ENCODE measurements at regions not wholly inside any gene's neighbourhood (a gene's known extent, or its start where the extent isn't known, plus 50 kb on each side); places are given as distances from the start of the nearest gene placed in this dataset.

GRCh38 chr4:8765631-8766590 is 105.7 kb downstream of the HMX1 start:
- Mint-ChIP-seq H3K27me3 (peaks cover 18% of the 10 kb centered on the region), H3K4me3 (no peak overlapping the region), H3K4me1 (ENCODE audit: unreplicated experiment) (no peaks in the 10 kb centered on the region), H3K36me3 (no peaks in the 10 kb centered on the region), H3K9me3 (no peaks in the 10 kb centered on the region), H3K27ac (no peak overlapping the region)
- TF ChIP-seq CTCF (conservative IDR thresholded peaks at IDR 0.05) = no peak
- DNase-seq (ENCODE audit: extremely low spot score, unreplicated experiment) = no peak

GRCh38 chr4:8765084-8765483 is 106.6 kb downstream of the HMX1 start:
- no peak for DNase-seq (ENCODE audit: extremely low spot score, unreplicated experiment)
- no peak overlapping the region for H3K27ac Mint-ChIP-seq

GRCh38 chr4:8763966-8764901 is 107.4 kb downstream of the HMX1 start:
- no peak for TF ChIP-seq CTCF (conservative IDR thresholded peaks at IDR 0.05)
- no peak for DNase-seq (ENCODE audit: extremely low spot score, unreplicated experiment)

More at GRCh38 chr4:8765084-8765483, 106.6 kb downstream of the HMX1 start:
- Mint-ChIP-seq H3K4me1 (ENCODE audit: unreplicated experiment) (no peaks in the 10 kb centered on the region), H3K4me3 (no peak overlapping the region), H3K36me3 (no peaks in the 10 kb centered on the region), H3K27me3 (peaks cover 17% of the 10 kb centered on the region), H3K9me3 (no peaks in the 10 kb centered on the region)
- TF ChIP-seq CTCF (conservative IDR thresholded peaks at IDR 0.05) = no peak

GRCh38 chr4:8762951-8763735 is 108.5 kb downstream of the HMX1 start:
- H3K4me1 Mint-ChIP-seq (ENCODE audit: unreplicated experiment) = no peaks in the 10 kb centered on the region
- no peak overlapping the region for H3K4me3 Mint-ChIP-seq
- TF ChIP-seq CTCF (conservative IDR thresholded peaks at IDR 0.05) = no peak
- H3K27me3 Mint-ChIP-seq = peaks cover 15% of the 10 kb centered on the region
- H3K27ac Mint-ChIP-seq = no peak overlapping the region
- no peak for DNase-seq (ENCODE audit: extremely low spot score, unreplicated experiment)
- H3K9me3 Mint-ChIP-seq = no peaks in the 10 kb centered on the region
- H3K36me3 Mint-ChIP-seq = no peaks in the 10 kb centered on the region

More at GRCh38 chr4:8763966-8764901, 107.4 kb downstream of the HMX1 start:
- Mint-ChIP-seq H3K36me3 (no peaks in the 10 kb centered on the region), H3K27me3 (peaks cover 19% of the 10 kb centered on the region), H3K9me3 (no peaks in the 10 kb centered on the region), H3K4me3 (no peak overlapping the region), H3K4me1 (ENCODE audit: unreplicated experiment) (no peaks in the 10 kb centered on the region), H3K27ac (no peak overlapping the region)

- H3K4me3 Mint-ChIP-seq = no peak overlapping the region
- no peak for TF ChIP-seq CTCF (conservative IDR thresholded peaks at IDR 0.05)
- no peaks in the 10 kb centered on the region for H3K9me3 Mint-ChIP-seq
- no peaks in the 10 kb centered on the region for H3K4me1 Mint-ChIP-seq (ENCODE audit: unreplicated experiment)
- DNase-seq (ENCODE audit: extremely low spot score, unreplicated experiment) = no peak
- H3K27me3 Mint-ChIP-seq = peaks cover 15% of the 10 kb centered on the region
- no peak overlapping the region for H3K27ac Mint-ChIP-seq
- no peaks in the 10 kb centered on the region for H3K36me3 Mint-ChIP-seq
These were observed 109.3 kb downstream of the HMX1 start for GRCh38 chr4:8762356-8762755.
